HG02763 (cell line): ENCODE measurements at regions not wholly inside any gene's neighbourhood (a gene's known extent, or its start where the extent isn't known, plus 50 kb on each side); places are given as distances from the start of the nearest gene placed in this dataset.

ENCODE experiments used
- ATAC-seq: cut with Tn5 transposase; IDR thresholded peaks from one replicate; pipeline ENCODE4 v1.9.1; 2021; ENCODE audit warnings: mild to moderate bottlenecking, moderate library complexity; ENCODE audit not compliant: unreplicated experiment

DNA sequence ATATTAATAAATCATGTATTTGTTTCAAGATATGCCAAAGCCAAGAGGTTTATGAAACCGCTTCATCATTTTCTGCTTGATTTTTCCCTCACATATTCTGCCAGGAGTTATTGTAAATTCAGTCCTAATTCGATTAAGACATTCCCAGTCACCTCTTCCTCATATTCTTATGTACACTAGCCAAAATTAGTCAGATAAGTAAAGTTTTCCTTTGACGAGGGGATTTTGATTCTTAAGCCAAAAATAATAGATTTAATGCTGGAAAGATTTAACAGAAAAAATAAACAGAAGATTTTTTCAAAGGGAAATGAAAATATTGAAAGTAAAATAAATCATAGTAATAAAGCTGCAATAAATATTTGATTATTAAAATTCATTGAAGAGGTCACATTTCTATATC, 51.0 kb upstream of the VEGFC start:
- ATAC-seq = no peak

- no peak for ATAC-seq
Measured at GRCh38 chr4:176844448-176844847, 51.7 kb upstream of the VEGFC start.

- no peak for ATAC-seq
Measured at GRCh38 chr4:176845636-176846035, 52.9 kb upstream of the VEGFC start.

- ATAC-seq = no peak
Measured at GRCh38 chr4:176849076-176849475, 56.4 kb upstream of the VEGFC start.

- no peak for ATAC-seq
Measured at GRCh38 chr4:176850436-176850835, 57.7 kb upstream of the VEGFC start.

DNA sequence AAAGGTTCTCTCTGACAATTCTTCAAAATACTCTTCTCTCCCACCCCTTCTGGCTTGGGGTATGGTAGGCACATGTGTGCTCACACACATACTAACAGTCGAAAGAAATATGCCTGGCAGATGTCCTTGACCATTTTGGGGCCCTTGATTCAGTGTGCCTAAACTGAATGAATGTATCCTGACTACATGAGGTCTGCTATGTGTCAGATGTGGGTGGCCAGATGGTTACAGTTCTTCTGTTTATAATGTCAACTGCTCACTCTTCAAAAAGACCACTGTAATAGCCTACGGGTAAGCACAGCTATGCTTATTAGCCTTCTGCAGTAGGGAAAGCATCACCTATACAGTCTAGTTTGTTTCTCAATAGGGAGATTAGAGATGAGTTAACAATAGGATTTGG, 63.7 kb upstream of the VEGFC start:
- no peak for ATAC-seq

DNA sequence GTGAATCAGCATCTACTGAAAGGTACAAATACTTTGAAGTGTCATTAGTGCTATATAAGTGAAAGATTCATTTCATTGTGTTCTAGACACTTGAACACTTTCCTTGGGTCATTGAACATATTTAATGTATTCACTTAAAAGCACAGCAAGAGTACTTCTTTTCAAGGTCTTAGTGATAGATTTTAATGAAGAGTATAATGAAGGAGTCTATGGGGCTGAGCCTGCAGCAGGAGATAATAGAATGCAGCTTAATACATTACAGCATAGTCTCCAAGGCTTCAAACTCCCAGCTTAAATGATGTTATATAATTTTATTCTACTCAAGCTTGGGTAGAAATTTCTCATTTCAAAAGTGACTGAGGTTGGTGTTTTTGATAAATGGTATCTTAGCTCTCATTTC, 66.1 kb upstream of the VEGFC start:
- ATAC-seq = no peak

DNA sequence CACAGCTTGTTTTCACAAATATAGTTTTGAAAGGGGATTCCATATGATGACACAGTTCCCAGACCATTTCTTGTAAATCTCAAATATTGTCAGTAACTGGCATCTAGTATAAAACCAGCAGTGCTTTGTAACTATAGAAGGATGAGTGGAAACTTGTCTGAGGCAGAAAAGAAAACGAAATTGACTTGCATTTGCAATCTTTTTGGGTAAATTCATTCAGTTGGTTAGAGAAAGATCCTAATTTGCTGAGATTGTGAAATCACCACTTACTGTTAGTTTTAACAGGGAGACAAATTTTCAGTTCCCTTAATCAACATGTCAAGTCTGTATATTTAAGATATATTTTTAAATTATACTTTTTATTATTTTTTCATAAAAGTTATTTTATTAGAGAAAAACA, 71.5 kb upstream of the VEGFC start:
- ATAC-seq = no peak

DNA sequence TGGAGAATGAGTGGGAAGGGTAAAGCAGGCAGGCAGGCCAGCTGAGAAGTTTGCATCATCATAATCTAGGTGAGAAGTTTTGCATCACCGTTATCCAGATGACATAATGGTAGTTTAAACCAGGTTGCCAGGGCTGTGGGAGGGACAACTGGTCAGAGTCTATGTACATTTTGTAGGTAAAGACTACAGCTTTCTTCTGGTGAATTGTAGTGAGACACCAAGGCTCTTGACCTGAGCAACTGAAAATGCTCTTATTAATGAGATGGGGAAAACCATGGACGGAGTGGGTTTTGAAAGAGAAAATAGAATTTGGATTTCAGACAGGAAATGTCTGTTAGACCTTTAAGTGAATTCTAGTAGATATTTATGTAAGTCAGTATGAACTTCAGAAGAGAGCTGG, 76.0 kb upstream of the VEGFC start:
- no peak for ATAC-seq

DNA sequence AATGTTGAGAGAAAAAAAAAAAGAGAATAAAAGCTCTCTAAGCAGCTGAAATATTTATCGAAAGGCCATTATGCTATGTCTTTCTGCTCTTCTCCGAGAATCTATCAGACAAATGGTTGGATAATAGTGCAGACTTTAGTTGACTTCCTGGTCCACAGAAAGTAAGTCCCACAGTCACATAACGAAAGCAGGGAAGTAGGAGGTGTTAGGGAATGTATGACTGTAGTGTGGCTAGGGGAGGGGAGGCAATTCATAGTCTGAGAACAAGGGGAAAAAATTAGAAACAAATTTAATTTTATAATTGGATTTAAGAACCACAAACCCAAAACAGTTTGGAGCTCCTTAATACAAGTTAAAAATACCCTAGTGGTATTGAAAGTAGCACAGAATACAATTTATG, 79.7 kb upstream of the VEGFC start:
- no peak for ATAC-seq

DNA sequence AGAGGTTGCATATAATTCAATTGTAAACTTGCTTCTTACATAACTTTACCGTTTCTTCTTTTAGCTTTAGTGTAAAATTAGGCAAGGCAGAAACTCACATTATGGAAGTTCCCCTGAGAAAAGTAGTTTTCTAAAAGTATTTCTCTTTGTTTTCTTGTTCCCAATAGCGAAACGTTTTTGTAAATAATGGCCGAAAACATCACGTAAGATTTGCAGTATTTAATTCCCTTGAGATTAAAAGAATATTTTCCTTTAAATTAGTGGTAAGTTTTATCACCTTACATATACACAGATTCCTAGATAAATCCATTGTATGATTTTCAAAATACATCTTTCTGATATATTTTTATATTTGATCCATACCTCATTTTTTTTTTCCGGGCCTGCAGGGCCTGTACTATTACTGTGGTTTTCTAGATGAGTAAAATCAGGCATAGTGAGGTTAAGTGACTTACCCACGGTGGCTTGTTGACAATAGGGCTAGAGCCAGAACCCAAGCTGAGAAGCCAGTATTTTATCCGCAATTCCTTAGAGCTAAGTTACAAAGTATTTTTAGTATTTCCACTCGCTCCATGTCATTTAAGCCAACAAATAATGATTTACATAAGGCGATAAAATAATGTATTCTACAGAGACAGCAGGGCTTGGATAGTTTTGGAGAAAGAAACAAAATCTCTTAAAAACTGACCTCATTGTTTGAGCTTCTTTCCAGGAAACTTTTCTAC, 82.2 kb upstream of the VEGFC start:
- ATAC-seq = no peak

GRCh38 chr4:176875446-176875930, 82.8 kb upstream of the VEGFC start:
- no peak for ATAC-seq

GRCh38 chr4:176879380-176880116, 86.8 kb upstream of the VEGFC start:
- no peak for ATAC-seq

DNA sequence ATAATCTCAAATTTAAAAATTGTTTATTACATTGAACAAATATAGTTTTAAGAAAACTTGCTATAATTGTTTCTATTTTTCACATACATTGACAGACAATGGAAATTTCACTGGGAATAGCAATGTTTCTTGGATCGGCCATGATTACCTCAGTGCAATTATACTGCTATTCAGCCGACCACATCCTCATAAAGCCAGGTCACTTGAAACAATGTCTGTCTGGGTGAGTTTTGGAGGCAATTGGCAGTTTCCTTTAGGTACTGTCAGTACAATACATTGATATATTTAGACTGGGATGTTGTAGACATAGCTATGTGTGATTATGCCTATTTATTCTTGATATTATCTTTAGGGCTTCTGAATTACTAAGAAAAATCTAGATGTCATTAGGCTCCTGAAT, 89.5 kb upstream of the VEGFC start:
- no peak for ATAC-seq

GRCh38 chr4:176883108-176883550, 90.4 kb upstream of the VEGFC start:
- no peak for ATAC-seq

- no peak for ATAC-seq
Measured at GRCh38 chr4:176883681-176884418, 91.1 kb upstream of the VEGFC start.

DNA sequence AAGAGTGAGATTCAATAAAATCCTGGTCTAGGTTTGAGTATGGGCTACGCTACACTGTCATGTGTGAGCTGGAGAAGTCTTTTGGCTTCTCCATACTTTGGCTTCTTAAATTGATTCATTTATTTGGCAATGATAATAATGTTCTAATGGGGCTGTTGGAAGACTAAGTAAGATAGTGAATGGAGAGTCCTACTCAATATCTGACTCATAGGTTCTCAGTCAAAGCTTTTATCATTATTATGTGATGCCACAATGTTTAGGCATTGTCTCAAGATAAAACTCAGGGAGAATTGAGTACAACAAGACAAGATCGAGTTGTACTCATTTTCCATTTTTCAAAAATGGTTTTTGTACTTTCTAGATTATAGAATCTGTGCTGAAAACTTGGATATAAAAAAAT, 92.5 kb upstream of the VEGFC start:
- no peak for ATAC-seq

DNA sequence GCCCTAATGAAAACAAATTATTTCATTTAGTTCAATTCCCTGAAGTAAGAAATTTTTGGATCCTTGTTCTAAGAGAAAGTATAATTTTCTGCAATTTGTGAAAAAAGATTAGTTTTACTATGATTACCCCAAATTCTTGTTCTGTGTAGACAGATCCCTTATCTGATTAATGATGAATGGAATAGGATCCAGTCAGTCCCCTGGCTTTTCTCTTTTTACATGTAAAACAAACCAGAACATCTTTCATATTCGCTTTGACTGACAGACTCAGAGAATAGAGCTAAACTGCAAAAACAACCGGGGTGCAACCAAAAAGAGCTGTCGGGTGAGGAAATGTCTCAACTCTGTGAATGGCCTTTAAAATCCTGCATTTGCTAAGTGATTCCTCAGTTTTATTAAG, 93.4 kb upstream of the VEGFC start:
- no peak for ATAC-seq

- no peak for ATAC-seq
Measured at GRCh38 chr4:176889776-176890175, 97.1 kb upstream of the VEGFC start.

DNA sequence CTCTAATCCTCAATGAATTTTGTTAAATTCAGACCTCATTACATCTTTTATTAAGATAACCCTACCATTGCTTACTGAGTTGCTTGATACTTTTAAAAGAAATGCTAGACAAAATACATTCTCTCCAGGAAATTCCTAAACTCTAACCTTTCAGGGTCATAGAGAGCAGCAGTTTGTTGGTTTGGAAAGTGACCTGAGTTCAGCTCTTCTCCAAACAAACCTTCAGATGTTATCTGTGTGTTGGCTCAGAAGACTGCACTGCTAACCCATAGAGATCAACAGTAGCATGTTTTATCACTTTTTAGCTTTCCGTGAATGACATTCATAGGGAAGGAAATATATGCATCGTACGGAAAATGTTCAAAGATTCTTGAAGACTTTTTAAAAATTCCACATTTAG, 101.8 kb upstream of the VEGFC start:
- ATAC-seq = no peak

DNA sequence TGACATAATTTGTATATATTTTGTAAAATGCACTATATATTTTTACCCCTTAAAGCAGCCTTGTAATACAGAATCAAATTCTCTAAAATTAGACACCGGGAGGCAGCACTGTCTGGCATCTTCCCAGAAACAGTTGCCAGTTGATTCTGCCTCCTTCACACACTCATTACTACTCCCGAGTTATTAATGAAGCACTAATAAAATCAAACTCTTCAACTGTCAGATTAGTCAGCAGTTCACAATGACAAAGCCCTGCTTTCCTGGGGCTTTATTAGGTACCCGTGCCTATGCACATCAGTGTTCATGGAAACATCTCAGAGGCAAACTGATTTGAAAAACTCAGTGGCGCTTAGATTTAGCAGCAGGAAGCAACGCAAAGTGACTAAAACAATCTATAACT, 103.5 kb upstream of the VEGFC start:
- ATAC-seq = no peak

DNA sequence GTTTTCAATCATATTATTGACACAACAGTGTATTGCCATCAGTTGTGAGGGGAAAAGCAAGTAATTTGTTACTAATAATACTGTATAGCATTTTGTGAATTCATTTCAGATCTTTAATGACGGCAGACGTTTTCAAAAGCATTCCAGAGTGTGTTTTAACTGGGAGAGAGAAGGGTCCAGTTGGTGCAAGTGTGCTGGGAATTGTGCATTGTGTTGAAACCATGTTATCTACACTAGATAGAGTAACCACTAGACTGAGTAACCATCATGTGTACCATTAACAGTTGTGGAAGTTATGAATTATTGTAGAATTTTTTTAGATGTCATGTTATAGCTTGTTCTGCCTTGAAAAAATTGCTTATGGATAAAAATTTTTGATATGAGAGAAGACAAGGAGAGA, 104.5 kb upstream of the VEGFC start:
- ATAC-seq = no peak
